ENCODE measurements at regions not wholly inside any gene's neighbourhood (a gene's known extent, or its start where the extent isn't known, plus 50 kb on each side); places are given as distances from the start of the nearest gene placed in this dataset.

GRCh38 chr5:118553662-118554061 is 434.7 kb downstream of the DTWD2 start:
- TF ChIP-seq ZFX (IDR thresholded peaks at IDR 0.05; ENCODE audit: borderline replicate concordance), result no peak
- no peak for TF ChIP-seq CTCF (IDR thresholded peaks at IDR 0.05)
- H3K27ac ChIP-seq, result no peak overlapping the region

GRCh38 chr5:118552731-118553360 is 435.5 kb downstream of the DTWD2 start:
- TF ChIP-seq CTCF (IDR thresholded peaks at IDR 0.05), result no peak
- TF ChIP-seq ZFX (IDR thresholded peaks at IDR 0.05; ENCODE audit: borderline replicate concordance), result no peak
- no peak overlapping the region for H3K27ac ChIP-seq

- TF ChIP-seq ZFX (IDR thresholded peaks at IDR 0.05; ENCODE audit: borderline replicate concordance) (no peak), CTCF (IDR thresholded peaks at IDR 0.05) (no peak)
- no peak overlapping the region for H3K27ac ChIP-seq
These were observed 436.2 kb downstream of the DTWD2 start for GRCh38 chr5:118552146-118552545.

GRCh38 chr5:118551716-118552115 is 436.6 kb downstream of the DTWD2 start:
- H3K27ac ChIP-seq, result no peak overlapping the region
- TF ChIP-seq ZFX (IDR thresholded peaks at IDR 0.05; ENCODE audit: borderline replicate concordance), result no peak

GRCh38 chr5:118551031-118551430 is 437.3 kb downstream of the DTWD2 start:
- TF ChIP-seq CTCF (IDR thresholded peaks at IDR 0.05) (no peak), ZFX (IDR thresholded peaks at IDR 0.05; ENCODE audit: borderline replicate concordance) (no peak)
- no peak overlapping the region for H3K27ac ChIP-seq

- no peak overlapping the region for H3K27ac ChIP-seq
- no peak for TF ChIP-seq CTCF (IDR thresholded peaks at IDR 0.05)
- no peak for TF ChIP-seq ZFX (IDR thresholded peaks at IDR 0.05; ENCODE audit: borderline replicate concordance)
These were observed 439.3 kb downstream of the DTWD2 start for GRCh38 chr5:118548761-118549720.

GRCh38 chr5:118545470-118545869 is 442.9 kb downstream of the DTWD2 start:
- H3K27ac ChIP-seq, result no peak overlapping the region
- no peak for TF ChIP-seq ZFX (IDR thresholded peaks at IDR 0.05; ENCODE audit: borderline replicate concordance)
- TF ChIP-seq CTCF (IDR thresholded peaks at IDR 0.05), result no peak

Data from 22Rv1 (cell line).